ENCODE measurements at regions not wholly inside any gene's neighbourhood (a gene's known extent, or its start where the extent isn't known, plus 50 kb on each side); places are given as distances from the start of the nearest gene placed in this dataset.

- Histone ChIP-seq H3K27me3 (replicated peaks in 1 of 4; ENCODE audit: control insufficient read depth in 3 of 4, extremely low read depth in 1 of 4, insufficient read depth in 3 of 4, low read length in 3 of 4) (no peaks in the 10 kb centered on the region), H3K4me3 (ENCODE audit: extremely low read depth in 1 of 4, insufficient read depth in 2 of 4, low read depth in 3 of 4, low read length in 4 of 4) (no peak overlapping the region), H3K56ac (replicated peaks; ENCODE audit: insufficient read length, low read depth, low read length) (no peak overlapping the region), H3K4ac (replicated peaks; ENCODE audit: insufficient read length, low read depth, low read length) (no peak overlapping the region), H3K23ac (ENCODE audit: insufficient read length) (no peak overlapping the region), H3K18ac (ENCODE audit: extremely low read depth, low read length) (no peak overlapping the region), H3K9ac (replicated peaks in 1 of 4; ENCODE audit: extremely low read depth in 1 of 4, low read depth in 3 of 4, low read length in 3 of 4) (no peak overlapping the region), H2AK5ac (ENCODE audit: low read depth, low read length) (no peak overlapping the region), H2BK120ac (replicated peaks; ENCODE audit: low read depth, low read length) (no peak overlapping the region), H3K14ac (ENCODE audit: insufficient read length) (no peak overlapping the region), H2BK15ac (ENCODE audit: low read length) (no peak overlapping the region), H3K27ac (ENCODE audit: low read depth, low read length) (no peak overlapping the region), H3K4me2 (ENCODE audit: insufficient read depth in 1 of 2, low read depth in 2 of 2, low read length in 2 of 2) (no peak overlapping the region), H4K91ac (replicated peaks; ENCODE audit: insufficient read length, low read length) (no peak overlapping the region), H2AFZ (ENCODE audit: low read length) (0 out of 2 replicates have a peak overlapping the region, but pooled peaks have one; percentile 1), H3K79me2 (ENCODE audit: control insufficient read depth in 1 of 2, insufficient read depth in 2 of 2, low read length in 2 of 2) (no peaks in the 10 kb centered on the region), H3K9me3 (ENCODE audit: insufficient read depth in 2 of 2, low read depth in 1 of 2, low read length in 1 of 2) (no peaks in the 10 kb centered on the region), H4K5ac (ENCODE audit: insufficient read length, low read depth, low read length) (no peak overlapping the region), H4K20me1 (replicated peaks in 1 of 2; ENCODE audit: control insufficient read depth in 1 of 2, insufficient read depth in 2 of 2, low read length in 2 of 2) (no peaks in the 10 kb centered on the region), H2BK20ac (ENCODE audit: low read length) (no peak overlapping the region), H3K36me3 (ENCODE audit: control insufficient read depth in 2 of 4, insufficient read depth in 4 of 4, low read length in 3 of 4) (no peaks in the 10 kb centered on the region), H3K23me2 (ENCODE audit: low read depth, low read length) (no peaks in the 10 kb centered on the region), H4K8ac (ENCODE audit: extremely low read depth, insufficient read depth, low read length) (no peak overlapping the region), H2BK5ac (ENCODE audit: low read depth, low read length) (no peak overlapping the region), H3K79me1 (ENCODE audit: low read depth, low read length) (no peaks in the 10 kb centered on the region), H3K4me1 (replicated peaks in 1 of 4; ENCODE audit: control insufficient read depth in 3 of 4, insufficient read depth in 4 of 4, low read length in 3 of 4) (no peaks in the 10 kb centered on the region), H2BK12ac (ENCODE audit: low read depth, low read length) (no peak overlapping the region)
- 94% methylated on average over 4 of the region's 4 CpGs; no CpG with 5 or more reads in 1 of the 2 experiments for WGBS, 2 experiments (ENCODE audit: extremely low coverage in 1 of 2, insufficient coverage in 1 of 2, insufficient read length in 1 of 2, insufficient replicate concordance in 2 of 2, low coverage in 1 of 2, low lambda C conversion rate in 2 of 2, missing lambda C conversion rate in 1 of 2)
- CTCF ChIA-PET (ENCODE audit: partially characterized antibody): no interaction called here
- POLR2A ChIA-PET (ENCODE audit: partially characterized antibody): no interaction called here
- DNase-seq (ENCODE audit: low read depth in 1 of 2, low spot score in 2 of 2) (no peak), FAIRE-seq (no peak)
- TF ChIP-seq RNF2 (IDR thresholded peaks at IDR 0.05; ENCODE audit: borderline replicate concordance, low read depth, low read length, missing control alignments, poor library complexity, severe bottlenecking) (no peak), MAX (IDR thresholded peaks at IDR 0.05) (no peak), NRF1 (IDR thresholded peaks at IDR 0.05; ENCODE audit: low read depth, low read length) (no peak), CTBP2 (IDR thresholded peaks at IDR 0.05; ENCODE audit: borderline replicate concordance, insufficient read depth, insufficient read length, low read length) (no peak), CHD2 (IDR thresholded peaks at IDR 0.05; ENCODE audit: low read length) (no peak), RAD21 (IDR thresholded peaks at IDR 0.05 in 1 of 2, conservative IDR thresholded peaks at IDR 0.05 in 1 of 2; ENCODE audit: low read depth in 2 of 2, low read length in 2 of 2) (no peak), MAFK (IDR thresholded peaks at IDR 0.05; ENCODE audit: low read depth, low read length) (no peak), GTF2F1 (IDR thresholded peaks at IDR 0.05; ENCODE audit: borderline replicate concordance, low read depth, low read length) (no peak), PHF8 (conservative IDR thresholded peaks at IDR 0.05; ENCODE audit: low read depth, low read length) (no peak), JUN (IDR thresholded peaks at IDR 0.05; ENCODE audit: low read depth, low read length) (no peak), KDM5A (IDR thresholded peaks at IDR 0.05; ENCODE audit: low read length) (no peak), CBX5 (IDR thresholded peaks at IDR 0.05; ENCODE audit: low read depth, low read length) (no peak), YY1 (IDR thresholded peaks at IDR 0.05; ENCODE audit: low read depth, low read length) (no peak), POU5F1 (IDR thresholded peaks at IDR 0.05; ENCODE audit: low read depth, low read length) (no peak)
Measured at GRCh38 chr13:103615771-103616170, 549.6 kb upstream of the SLC10A2 start.
